AG09319 (cell line): ENCODE measurements at regions not wholly inside any gene's neighbourhood (a gene's known extent, or its start where the extent isn't known, plus 50 kb on each side); places are given as distances from the start of the nearest gene placed in this dataset.

ENCODE experiments used
- DNase-seq: peaks from one replicate; pipeline ENCODE4 v3.0.0-alpha.2; 2010; ENCODE audit warnings: low read depth; ENCODE audit errors: extremely low read depth
- CTCF ChIP-seq: IDR thresholded peaks from 2 replicates; pipeline ENCODE4 v1.5.1; 2011; ENCODE audit warnings: low read depth, mild to moderate bottlenecking, inconsistent platforms, low read length, moderate library complexity

- no peak for DNase-seq
- no peak for TF ChIP-seq CTCF
Observed at GRCh38 chr5:172528440-172528839, 74.1 kb upstream of the SH3PXD2B start.

- no peak for TF ChIP-seq CTCF
- no peak for DNase-seq
Observed at GRCh38 chr5:172527559-172527958, 73.2 kb upstream of the SH3PXD2B start.

DNA sequence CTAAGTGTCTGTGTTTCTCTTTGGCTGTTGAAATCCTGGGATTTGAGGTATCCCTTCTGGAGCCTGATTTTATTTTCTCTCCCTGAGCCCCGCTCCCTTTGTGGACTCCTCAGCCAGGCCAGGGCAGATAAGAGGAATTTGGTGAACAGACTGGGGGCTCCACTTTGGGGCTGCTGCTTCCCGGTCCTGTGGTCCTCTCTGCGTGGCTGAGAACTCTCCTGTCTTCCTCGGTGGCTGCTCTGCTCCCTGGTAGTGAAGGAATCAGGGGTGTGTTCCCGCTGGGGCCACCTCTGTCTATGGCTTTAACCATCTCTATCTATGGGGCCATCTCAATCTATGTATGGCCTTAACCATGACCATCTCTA, 71.7 kb upstream of the SH3PXD2B start:
- no peak for DNase-seq

DNA sequence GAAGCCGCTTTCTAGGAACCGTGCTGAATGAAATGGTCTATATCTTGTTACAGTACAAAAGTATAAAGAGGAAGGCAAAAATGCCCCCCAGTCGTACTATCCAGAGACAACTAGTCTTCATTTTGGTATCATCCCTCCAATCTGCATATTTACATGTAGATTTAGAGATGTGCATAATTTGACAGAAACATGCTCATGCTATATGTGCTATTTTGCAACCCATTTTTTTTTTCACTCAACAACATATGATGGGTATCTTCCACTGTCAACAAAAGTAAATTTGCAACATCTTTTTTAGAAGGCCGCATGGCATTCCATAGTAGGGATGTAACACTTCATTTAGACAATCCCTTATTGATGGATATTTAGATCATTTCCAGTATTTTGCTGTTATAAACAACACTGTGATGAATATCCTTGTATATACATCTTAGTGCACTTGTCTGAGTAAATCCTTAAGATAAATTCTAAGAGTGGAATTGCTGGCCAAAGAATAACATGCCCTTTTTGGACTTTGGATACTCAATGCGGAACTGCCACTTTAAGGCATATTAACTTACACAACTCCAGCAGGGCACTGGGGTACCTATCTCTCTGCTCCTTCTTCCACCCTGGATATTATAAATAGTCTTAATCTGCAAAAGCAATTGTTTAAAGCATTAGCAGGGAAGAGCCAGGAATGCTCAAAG, 71.1 kb upstream of the SH3PXD2B start:
- TF ChIP-seq CTCF, result no peak
- DNase-seq, result no peak

More for the DNA sequence above, 71.7 kb upstream of the SH3PXD2B start:
- no peak for TF ChIP-seq CTCF

DNA sequence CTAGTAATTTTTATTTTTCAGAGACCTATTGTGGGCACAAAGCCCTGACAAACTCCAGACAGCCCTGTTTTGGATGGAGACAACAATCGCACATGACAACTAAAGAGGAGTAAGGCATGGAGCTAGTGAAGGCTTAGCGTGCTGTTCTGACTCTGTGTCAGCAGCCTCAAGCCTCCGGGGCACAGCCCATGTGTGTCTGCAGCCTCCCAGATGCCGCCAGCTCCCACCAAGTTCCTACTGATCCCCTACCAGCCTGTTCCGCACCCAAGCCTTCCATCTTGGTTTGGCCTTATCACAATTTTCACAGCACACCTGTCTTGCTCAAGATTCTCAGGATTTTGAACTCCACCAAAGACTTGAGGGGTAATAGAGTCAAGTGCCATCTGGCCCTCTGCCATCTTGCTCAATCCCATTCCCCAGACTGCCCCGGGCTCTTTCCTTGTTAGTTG, 70.3 kb upstream of the SH3PXD2B start:
- DNase-seq, result no peak
- TF ChIP-seq CTCF, result no peak

DNA sequence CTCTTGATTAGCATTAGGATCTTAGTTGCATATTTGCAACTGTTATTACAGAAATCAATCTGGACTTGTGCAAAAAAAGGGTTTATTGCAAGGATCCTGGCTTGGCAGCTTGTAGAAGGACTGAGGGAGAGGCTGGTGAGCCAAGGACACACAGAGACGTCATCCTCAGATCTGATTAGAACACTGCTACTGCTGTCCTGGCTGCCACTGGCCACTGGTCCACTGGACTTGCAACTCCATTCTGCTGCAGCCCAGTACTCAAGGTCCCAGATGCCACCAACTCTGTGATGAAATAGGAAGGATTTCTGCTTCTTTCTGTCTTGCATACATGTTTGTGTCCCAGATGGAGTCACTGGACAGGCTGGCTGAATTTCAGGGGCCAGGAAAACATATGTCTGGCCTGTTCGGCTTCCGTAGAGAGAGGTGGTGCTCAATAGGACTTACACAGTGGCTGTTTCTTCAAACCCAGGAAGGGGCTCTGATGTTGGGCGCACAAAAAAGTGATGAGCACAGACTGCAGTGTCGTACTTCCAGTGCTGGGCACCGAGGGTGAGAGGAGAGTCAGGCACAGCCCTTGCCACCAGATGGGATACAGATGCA, 68.9 kb upstream of the SH3PXD2B start:
- no peak for TF ChIP-seq CTCF
- no peak for DNase-seq

GRCh38 chr5:172521338-172521932, 67.1 kb upstream of the SH3PXD2B start:
- TF ChIP-seq CTCF, result no peak
- no peak for DNase-seq
